Thoracic aorta (tissue), 2 donors: ENCODE measurements at regions not wholly inside any gene's neighbourhood (a gene's known extent, or its start where the extent isn't known, plus 50 kb on each side); places are given as distances from the start of the nearest gene placed in this dataset.

Experiments
- ATAC-seq: fragments of 150-250 bp; one replicate; pipeline ENCODE4 v1.8.0; 2017; ENCODE audit warnings: low read depth; ENCODE audit not compliant: insufficient number of reproducible peaks, low FRiP score
- DNase-seq: peaks from one replicate; pipeline ENCODE4 v3.0.0-alpha.2; 2020; ENCODE audit warnings: low spot score
- H3K27ac ChIP-seq, 2 donors: fragments of 200-600 bp; sonication (generic); 1 replicate in 1 of 2; 2 replicates in 1 of 2; pipeline ENCODE4 v1.5.1; 2016; ENCODE audit warnings: mild to moderate bottlenecking in 2 of 2, moderate library complexity in 2 of 2
- H3K27me3 ChIP-seq: fragments of 200-600 bp; sonication (generic); replicated peaks from 2 replicates; pipeline ENCODE4 v1.6.0; 2016; ENCODE audit warnings: mild to moderate bottlenecking; ENCODE audit not compliant: insufficient read depth
- H3K36me3 ChIP-seq: fragments of 200-600 bp; sonication (generic); one replicate; pipeline ENCODE4 v1.5.1; 2016
- H3K4me1 ChIP-seq, 2 donors: fragments of 200-600 bp; sonication (generic); 1 replicate in 1 of 2; 2 replicates in 1 of 2; pipeline versions ENCODE4 v1.5.1 to v1.6.0; 2016; ENCODE audit warnings: low read depth in 2 of 2, mild to moderate bottlenecking in 1 of 2; ENCODE audit not compliant: control insufficient read depth in 1 of 2
- H3K4me3 ChIP-seq: fragments of 200-600 bp; sonication (generic); 2 replicates; pipeline ENCODE4 v1.5.1; 2016; ENCODE audit warnings: mild to moderate bottlenecking
- H3K9me3 ChIP-seq: fragments of 200-600 bp; sonication (generic); 2 replicates; pipeline ENCODE4 v1.5.1; 2016
- CTCF ChIP-seq: fragments of 200-600 bp; sonication (generic); IDR thresholded peaks from one replicate; pipeline ENCODE4 v1.5.1; 2019; ENCODE audit warnings: antibody characterized with exemption

- H3K9me3 ChIP-seq, result peaks cover 23% of the 10 kb centered on the region
- no peak for TF ChIP-seq CTCF
- no peaks in the 10 kb centered on the region for H3K36me3 ChIP-seq
- H3K4me3 ChIP-seq, result no peak overlapping the region
- DNase-seq (no peak), ATAC-seq (no peak)
- H3K27me3 ChIP-seq, result no peaks in the 10 kb centered on the region
- no peaks in the 10 kb centered on the region for H3K4me1 ChIP-seq
- H3K27ac ChIP-seq, result no peak overlapping the region
Measured at GRCh38 chr4:116015549-116015948, 902.1 kb upstream of the NDST4 start.

- Histone ChIP-seq H3K9me3 (peaks cover 20% of the 10 kb centered on the region), H3K4me1 (no peaks in the 10 kb centered on the region), H3K27ac (no peak overlapping the region), H3K36me3 (no peaks in the 10 kb centered on the region), H3K27me3 (no peaks in the 10 kb centered on the region), H3K4me3 (no peak overlapping the region)
- no peak for TF ChIP-seq CTCF
- ATAC-seq (no peak), DNase-seq (no peak)
Measured at GRCh38 chr4:116015062-116015461, 901.6 kb upstream of the NDST4 start.

DNA sequence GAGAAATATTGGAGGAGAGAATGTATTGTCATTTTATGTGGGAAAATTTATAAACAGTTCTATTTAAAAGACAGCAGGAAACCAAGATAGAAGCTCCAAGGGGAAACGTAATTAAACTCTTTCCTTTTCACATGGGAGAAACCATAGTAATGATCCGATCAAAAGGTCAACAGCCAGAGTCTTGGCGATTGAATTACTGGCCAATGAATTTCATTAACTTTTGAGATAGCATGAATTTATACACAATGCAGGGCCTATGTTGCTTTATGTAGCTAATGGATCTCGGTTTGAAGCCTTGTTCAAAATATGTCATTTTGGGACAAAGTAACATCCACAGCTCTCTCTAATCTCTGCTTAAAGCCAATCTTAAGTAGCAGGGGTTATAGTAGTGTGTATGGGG is 897.5 kb upstream of the NDST4 start:
- peaks cover 11% of the 10 kb centered on the region for H3K9me3 ChIP-seq
- no peaks in the 10 kb centered on the region for H3K36me3 ChIP-seq
- TF ChIP-seq CTCF, result no peak
- no peaks in the 10 kb centered on the region for H3K4me1 ChIP-seq
- no peaks in the 10 kb centered on the region for H3K27me3 ChIP-seq
- H3K27ac ChIP-seq, result no peak overlapping the region
- ATAC-seq (no peak), DNase-seq (no peak)
- no peak overlapping the region for H3K4me3 ChIP-seq

DNA sequence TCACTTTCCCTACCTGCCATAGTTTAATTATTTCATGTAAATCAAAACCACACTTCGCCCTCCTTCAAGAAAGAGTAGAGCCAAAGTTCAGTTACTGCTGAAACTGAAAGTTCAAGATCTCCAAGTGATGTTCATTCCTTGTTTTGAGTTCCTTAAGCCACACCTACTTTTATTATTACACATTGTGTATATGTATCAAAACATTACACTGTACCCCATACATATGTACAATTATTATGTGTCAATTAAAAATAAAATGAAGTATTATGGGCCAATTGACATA is 892.3 kb upstream of the NDST4 start:
- TF ChIP-seq CTCF, result no peak

DNA sequence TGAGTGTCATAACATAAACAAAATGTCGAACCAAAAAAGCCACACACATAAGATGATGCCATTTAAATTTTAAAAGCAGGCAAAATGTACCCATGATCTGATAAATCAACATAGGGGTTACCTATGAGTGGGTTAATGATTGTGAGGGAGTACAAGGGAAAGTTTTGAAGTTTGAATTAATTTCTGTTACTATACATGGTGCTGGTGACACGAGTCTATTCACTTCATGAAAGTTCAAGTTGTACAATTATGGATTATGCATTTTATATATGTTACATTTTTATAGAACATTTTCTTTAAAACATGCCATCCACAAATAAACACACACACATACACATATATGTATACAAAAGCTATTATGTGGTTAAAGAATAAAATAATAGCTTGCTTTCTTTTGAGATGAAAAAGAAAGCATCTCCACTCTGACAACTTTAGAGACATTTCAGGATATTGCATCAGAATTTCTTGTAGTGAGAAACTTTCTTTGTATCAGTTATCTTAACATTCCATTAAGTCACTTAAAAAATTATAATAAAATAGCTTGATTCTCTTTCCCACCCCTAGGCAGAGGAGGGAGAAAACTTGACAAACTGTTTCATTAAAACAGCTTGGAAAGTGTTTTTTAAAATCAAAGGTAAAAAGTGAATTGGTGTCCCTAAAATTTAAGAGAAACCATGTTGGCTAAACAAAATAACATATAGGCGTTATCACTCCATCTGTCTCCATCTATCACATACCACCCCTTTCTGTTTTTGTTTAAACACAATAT is 891.8 kb upstream of the NDST4 start:
- Histone ChIP-seq H3K27ac (no peak overlapping the region), H3K4me3 (no peak overlapping the region), H3K27me3 (no peaks in the 10 kb centered on the region), H3K9me3 (no peaks in the 10 kb centered on the region), H3K36me3 (no peaks in the 10 kb centered on the region), H3K4me1 (no peaks in the 10 kb centered on the region)
- DNase-seq (no peak), ATAC-seq (no peak)
- TF ChIP-seq CTCF, result no peak

More for the DNA sequence above, 892.3 kb upstream of the NDST4 start:
- no peaks in the 10 kb centered on the region for H3K36me3 ChIP-seq
- no peaks in the 10 kb centered on the region for H3K4me1 ChIP-seq
- DNase-seq (no peak), ATAC-seq (no peak)
- no peaks in the 10 kb centered on the region for H3K9me3 ChIP-seq
- H3K27ac ChIP-seq, result no peak overlapping the region
- no peak overlapping the region for H3K4me3 ChIP-seq
- H3K27me3 ChIP-seq, result no peaks in the 10 kb centered on the region
